UCSD-AML1 (cell line): ENCODE measurements at regions not wholly inside any gene's neighbourhood (a gene's known extent, or its start where the extent isn't known, plus 50 kb on each side); places are given as distances from the start of the nearest gene placed in this dataset.

Experiments
- DNase-seq: peaks from one replicate; lab custom pipeline; 2025; ENCODE audit not compliant: unreplicated experiment; lab: John Stamatoyannopoulos, UW

- DNase-seq: no peak
Measured at GRCh38 chr5:124692950-124693349, 53.5 kb downstream of the ZNF608 start.

GRCh38 chr5:124692324-124692723 lies 54.1 kb downstream of the ZNF608 start:
- no peak for DNase-seq

GRCh38 chr5:124689653-124690052 lies 56.8 kb downstream of the ZNF608 start:
- DNase-seq: no peak

GRCh38 chr5:124686239-124687004 lies 60.0 kb downstream of the ZNF608 start:
- DNase-seq: no peak

GRCh38 chr5:124685404-124685930 lies 61.0 kb downstream of the ZNF608 start:
- DNase-seq: no peak

- DNase-seq: no peak
Measured at GRCh38 chr5:124683917-124684555, 62.4 kb downstream of the ZNF608 start.

- no peak for DNase-seq
Measured at GRCh38 chr5:124679578-124680199, 66.8 kb downstream of the ZNF608 start.

GRCh38 chr5:124678922-124679519 lies 67.4 kb downstream of the ZNF608 start:
- DNase-seq: no peak

- DNase-seq: peak; percentile 13
Measured at GRCh38 chr5:124678468-124678867, 68.0 kb downstream of the ZNF608 start.

GRCh38 chr5:124677374-124678351 lies 68.8 kb downstream of the ZNF608 start:
- DNase-seq: no peak

- no peak for DNase-seq
Measured at GRCh38 chr5:124675931-124676846, 70.2 kb downstream of the ZNF608 start.

- DNase-seq: no peak
Measured at GRCh38 chr5:124671193-124671592, 75.2 kb downstream of the ZNF608 start.

- DNase-seq: no peak
Measured at GRCh38 chr5:124670722-124671184, 75.7 kb downstream of the ZNF608 start.

GRCh38 chr5:124669956-124670721 lies 76.3 kb downstream of the ZNF608 start:
- no peak for DNase-seq

GRCh38 chr5:124669300-124669648 lies 77.2 kb downstream of the ZNF608 start:
- DNase-seq: no peak

GRCh38 chr5:124668353-124669299 lies 77.8 kb downstream of the ZNF608 start:
- DNase-seq: no peak

GRCh38 chr5:124665625-124666024 lies 80.8 kb downstream of the ZNF608 start:
- no peak for DNase-seq
